VCaP (cell line): ENCODE measurements at regions not wholly inside any gene's neighbourhood (a gene's known extent, or its start where the extent isn't known, plus 50 kb on each side); places are given as distances from the start of the nearest gene placed in this dataset.

ENCODE experiments used
- H3K27ac ChIP-seq: fragments of 450-650 bp; 2 replicates; pipeline ENCODE4 v1.5.1; 2017
- TF ChIP-seq, protein P1 (sequence below): fragments of 450-650 bp; conservative IDR thresholded peaks from 2 replicates; pipeline ENCODE4 v1.5.1; 2017; ENCODE audit warnings: mild to moderate bottlenecking, moderate library complexity

GRCh38 chr14:104246401-104247335 lies 108.3 kb downstream of the KIF26A start:
- TF ChIP-seq, protein P1, sequence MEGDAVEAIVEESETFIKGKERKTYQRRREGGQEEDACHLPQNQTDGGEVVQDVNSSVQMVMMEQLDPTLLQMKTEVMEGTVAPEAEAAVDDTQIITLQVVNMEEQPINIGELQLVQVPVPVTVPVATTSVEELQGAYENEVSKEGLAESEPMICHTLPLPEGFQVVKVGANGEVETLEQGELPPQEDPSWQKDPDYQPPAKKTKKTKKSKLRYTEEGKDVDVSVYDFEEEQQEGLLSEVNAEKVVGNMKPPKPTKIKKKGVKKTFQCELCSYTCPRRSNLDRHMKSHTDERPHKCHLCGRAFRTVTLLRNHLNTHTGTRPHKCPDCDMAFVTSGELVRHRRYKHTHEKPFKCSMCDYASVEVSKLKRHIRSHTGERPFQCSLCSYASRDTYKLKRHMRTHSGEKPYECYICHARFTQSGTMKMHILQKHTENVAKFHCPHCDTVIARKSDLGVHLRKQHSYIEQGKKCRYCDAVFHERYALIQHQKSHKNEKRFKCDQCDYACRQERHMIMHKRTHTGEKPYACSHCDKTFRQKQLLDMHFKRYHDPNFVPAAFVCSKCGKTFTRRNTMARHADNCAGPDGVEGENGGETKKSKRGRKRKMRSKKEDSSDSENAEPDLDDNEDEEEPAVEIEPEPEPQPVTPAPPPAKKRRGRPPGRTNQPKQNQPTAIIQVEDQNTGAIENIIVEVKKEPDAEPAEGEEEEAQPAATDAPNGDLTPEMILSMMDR = no peak
- no peak overlapping the region for H3K27ac ChIP-seq

DNA sequence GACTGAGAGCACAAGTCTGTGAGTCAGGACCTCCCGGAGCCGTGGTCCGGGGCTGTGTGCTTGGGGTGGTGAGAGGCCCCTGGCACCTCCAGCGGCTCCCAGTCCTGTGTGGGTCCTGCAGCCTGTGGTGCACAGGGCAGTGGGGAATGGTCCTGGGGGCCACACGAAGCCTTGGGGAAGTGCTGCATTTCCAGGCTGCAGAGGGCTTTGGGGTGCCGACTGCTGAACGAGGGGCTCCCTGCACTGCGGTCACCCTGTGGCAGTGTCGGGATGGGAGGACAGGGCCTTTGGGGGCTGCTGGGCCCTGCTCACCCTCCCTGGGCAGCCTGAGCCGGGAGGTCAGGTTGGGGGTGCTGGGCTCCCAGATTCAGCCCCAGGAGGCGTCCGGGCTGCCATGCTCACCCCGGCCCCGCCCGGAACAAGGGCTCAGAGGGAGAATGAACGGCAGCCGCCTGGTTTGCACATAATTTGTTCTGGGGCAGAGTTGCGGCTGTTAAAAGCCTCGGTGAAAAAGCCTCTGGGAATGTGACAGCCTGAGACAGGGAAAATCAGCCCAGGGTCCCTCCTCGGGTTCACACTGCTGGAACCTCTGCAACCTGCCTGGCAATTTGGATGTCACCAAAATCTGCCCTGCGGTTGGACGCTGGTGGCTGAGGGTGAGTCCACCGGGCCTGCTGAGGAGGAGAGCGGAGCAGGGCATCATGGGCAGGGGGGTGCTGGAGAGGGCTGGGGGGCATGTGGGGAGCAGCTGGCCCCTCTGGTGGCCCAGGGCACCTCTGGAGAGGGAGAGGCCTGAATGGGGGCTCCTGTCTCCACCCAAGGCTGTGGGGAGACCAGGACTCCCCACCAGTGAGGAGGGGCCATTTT lies 109.2 kb downstream of the KIF26A start:
- H3K27ac ChIP-seq = no peak overlapping the region
- TF ChIP-seq, protein P1 = no peak

DNA sequence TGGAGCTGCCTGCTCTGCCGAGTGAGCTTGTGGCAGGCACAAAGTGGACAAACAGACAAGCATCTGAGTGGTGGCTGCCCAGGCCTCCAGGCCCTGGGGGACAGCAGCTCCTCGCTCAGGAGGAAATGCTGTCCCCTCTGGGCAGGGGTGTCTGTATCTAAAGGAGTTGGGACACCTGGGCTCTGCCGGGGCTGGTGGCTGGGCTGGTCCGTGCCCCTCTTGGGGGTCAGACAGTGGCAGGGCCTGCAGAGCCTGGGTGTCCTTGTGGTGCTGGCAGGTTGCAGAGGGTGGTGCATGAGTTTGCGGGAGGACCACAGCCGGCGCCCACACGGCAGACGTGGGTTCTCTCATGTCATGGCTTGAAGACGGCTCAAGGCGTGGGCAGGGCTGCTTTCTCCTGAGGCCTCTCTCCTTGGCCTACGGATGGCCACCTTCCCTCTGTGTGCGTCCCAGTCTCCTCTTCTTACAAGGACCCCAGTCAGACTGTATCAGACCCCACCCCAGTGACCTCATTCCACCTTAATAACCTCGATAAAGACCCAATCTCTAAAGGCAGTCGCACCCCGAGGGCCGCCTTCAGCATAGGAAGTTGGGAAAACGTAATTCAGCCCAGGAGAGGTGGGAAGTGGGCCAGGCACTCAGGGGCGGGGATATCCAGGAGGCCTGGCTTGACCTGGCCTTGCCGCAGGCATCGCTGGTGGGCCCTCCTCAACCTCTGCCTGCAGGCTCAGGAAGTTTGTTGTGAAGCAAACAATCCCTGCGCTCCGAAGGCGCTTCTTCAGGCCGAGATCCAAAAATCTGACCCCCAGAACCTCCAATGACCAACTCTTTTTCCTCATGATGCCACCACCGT lies 110.0 kb downstream of the KIF26A start:
- H3K27ac ChIP-seq = no peak overlapping the region
- TF ChIP-seq, protein P1 = no peak

DNA sequence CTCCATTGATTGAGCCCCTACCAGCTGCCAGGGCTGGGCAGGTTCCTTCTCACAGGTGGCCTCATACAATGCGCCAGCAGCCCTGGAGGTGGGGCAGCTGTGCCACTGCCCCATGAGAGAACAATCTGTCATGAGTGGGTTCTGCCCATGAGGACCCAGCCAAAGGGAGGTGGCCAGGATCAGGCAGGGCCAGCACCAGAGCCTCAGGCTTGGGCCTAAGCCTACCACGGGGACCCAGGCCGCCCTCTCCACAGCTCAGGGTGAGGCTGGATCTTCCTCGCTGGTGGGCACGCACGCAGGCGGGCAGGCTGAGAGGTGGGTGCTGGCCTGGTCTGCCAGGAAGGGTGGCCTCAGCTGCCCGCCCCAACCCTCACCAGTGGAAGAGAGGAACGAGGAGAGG lies 110.7 kb downstream of the KIF26A start:
- H3K27ac ChIP-seq = no peak overlapping the region
- TF ChIP-seq, protein P1 = no peak

GRCh38 chr14:104249706-104250105 lies 111.3 kb downstream of the KIF26A start:
- TF ChIP-seq, protein P1 = no peak
- H3K27ac ChIP-seq = no peak overlapping the region

DNA sequence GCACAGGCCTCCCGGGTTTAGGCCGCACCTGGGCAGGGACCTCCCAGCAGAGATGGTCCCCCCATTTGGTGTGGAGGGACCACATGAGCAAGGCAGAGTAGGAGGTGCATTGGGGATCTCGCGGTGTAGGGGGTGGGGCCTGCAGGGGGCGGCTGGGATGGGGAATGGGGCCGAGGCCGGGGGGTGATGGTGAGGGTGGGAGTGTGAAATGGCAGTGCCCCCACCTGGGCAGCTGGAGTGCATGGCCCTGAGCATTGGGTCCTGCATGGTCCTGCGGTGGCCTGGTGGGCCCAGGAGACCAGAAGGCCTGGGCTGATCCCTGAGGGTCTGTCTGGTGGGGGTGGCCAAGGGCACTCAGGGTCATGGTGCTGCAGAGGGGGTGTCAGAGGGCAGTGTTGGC lies 111.8 kb downstream of the KIF26A start:
- TF ChIP-seq, protein P1 = no peak
- no peak overlapping the region for H3K27ac ChIP-seq
